ENCODE measurements at regions not wholly inside any gene's neighbourhood (a gene's known extent, or its start where the extent isn't known, plus 50 kb on each side); places are given as distances from the start of the nearest gene placed in this dataset.

DNA sequence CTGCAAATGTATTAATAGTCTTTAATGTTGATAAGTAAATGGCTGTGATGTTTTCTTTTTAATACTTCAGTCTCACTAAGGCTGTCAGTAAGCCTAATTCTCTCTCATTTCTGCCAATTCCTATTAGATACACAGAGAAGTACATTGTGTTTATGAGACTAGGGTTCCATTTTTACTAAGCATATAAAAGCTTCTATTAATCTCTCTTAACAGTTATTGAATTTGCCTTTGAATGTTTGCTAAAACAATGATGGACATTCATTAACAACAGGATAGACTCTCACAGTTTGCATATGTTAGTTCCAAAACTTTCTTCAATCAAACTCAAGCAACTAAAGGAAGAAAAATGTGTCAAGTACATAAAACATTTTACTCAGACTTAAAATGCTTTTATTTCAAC lies 659.3 kb downstream of the TLE1 start:
- TF ChIP-seq, protein P1, sequence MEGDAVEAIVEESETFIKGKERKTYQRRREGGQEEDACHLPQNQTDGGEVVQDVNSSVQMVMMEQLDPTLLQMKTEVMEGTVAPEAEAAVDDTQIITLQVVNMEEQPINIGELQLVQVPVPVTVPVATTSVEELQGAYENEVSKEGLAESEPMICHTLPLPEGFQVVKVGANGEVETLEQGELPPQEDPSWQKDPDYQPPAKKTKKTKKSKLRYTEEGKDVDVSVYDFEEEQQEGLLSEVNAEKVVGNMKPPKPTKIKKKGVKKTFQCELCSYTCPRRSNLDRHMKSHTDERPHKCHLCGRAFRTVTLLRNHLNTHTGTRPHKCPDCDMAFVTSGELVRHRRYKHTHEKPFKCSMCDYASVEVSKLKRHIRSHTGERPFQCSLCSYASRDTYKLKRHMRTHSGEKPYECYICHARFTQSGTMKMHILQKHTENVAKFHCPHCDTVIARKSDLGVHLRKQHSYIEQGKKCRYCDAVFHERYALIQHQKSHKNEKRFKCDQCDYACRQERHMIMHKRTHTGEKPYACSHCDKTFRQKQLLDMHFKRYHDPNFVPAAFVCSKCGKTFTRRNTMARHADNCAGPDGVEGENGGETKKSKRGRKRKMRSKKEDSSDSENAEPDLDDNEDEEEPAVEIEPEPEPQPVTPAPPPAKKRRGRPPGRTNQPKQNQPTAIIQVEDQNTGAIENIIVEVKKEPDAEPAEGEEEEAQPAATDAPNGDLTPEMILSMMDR (conservative IDR thresholded peaks at IDR 0.05): no peak
- no peak for TF ChIP-seq EZH2 (IDR thresholded peaks at IDR 0.05; ENCODE audit: low read depth)
